PC-9 (cell line): ENCODE measurements at regions not wholly inside any gene's neighbourhood (a gene's known extent, or its start where the extent isn't known, plus 50 kb on each side); places are given as distances from the start of the nearest gene placed in this dataset.

ENCODE experiments used
- BruUV-seq: library from RNA; stranded (reverse); fragments of 400-500 nt; replicated peaks from 2 replicates; lab custom pipeline; 2021; lab: Mats Ljungman, UMichigan
- CTCF ChIA-PET: fragments of 300-600 bp; sonication (Branson Sonifier 250); formaldehyde crosslinking; loops from one replicate; lab custom pipeline; 2022; ENCODE audit warnings: antibody characterized with exemption; lab: Charles Lee
- POLR2A ChIA-PET: fragments of 300-600 bp; sonication (Branson Sonifier 250); formaldehyde crosslinking; loops from one replicate; lab custom pipeline; 2022; ENCODE audit warnings: antibody characterized with exemption; ENCODE audit not compliant: unreplicated experiment; lab: Charles Lee
- DNase-seq, 2 experiments: peaks; one replicate each; pipeline versions ENCODE4 v3.0.0 to v3.0.0-alpha.2; 2015 to 2022; ENCODE audit warnings: mixed read lengths in 1 of 2
- H2AFZ ChIP-seq: fragments of 200-600 bp; sonication (generic); 2 replicates; pipeline ENCODE4 v1.8.1; 2017; ENCODE audit warnings: antibody characterized with exemption
- H3F3A ChIP-seq: fragments of 200-600 bp; sonication (generic); 2 replicates; pipeline ENCODE4 v1.8.1; 2017; ENCODE audit warnings: antibody characterized with exemption, mild to moderate bottlenecking, low read depth; ENCODE audit not compliant: insufficient read depth
- H3K27ac ChIP-seq: fragments of 200-600 bp; sonication (generic); 2 replicates; pipeline ENCODE4 v1.6.1; 2016; ENCODE audit warnings: mixed run types
- H3K27me3 ChIP-seq: fragments of 200-600 bp; sonication (generic); 2 replicates; pipeline ENCODE4 v1.6.1; 2016; ENCODE audit warnings: low read depth, mixed run types; ENCODE audit not compliant: insufficient read depth
- H3K36me3 ChIP-seq: fragments of 200-600 bp; sonication (generic); 2 replicates; pipeline ENCODE4 v1.6.1; 2016; ENCODE audit warnings: low read depth, mixed run types
- H3K4me1 ChIP-seq: fragments of 200-600 bp; sonication (generic); replicated peaks from 2 replicates; pipeline ENCODE4 v1.6.1; 2016; ENCODE audit warnings: mixed run types; ENCODE audit not compliant: insufficient read depth
- H3K4me2 ChIP-seq: fragments of 200-600 bp; sonication (generic); 2 replicates; pipeline ENCODE4 v1.6.1; 2017; ENCODE audit warnings: mixed run types
- H3K4me3 ChIP-seq: fragments of 200-600 bp; sonication (generic); 2 replicates; pipeline ENCODE4 v1.6.1; 2016; ENCODE audit warnings: mixed run types
- H3K79me2 ChIP-seq: fragments of 200-600 bp; sonication (generic); 2 replicates; pipeline ENCODE4 v1.6.1; 2017; ENCODE audit warnings: low read depth, mixed run types
- H3K9me2 ChIP-seq: fragments of 200-600 bp; sonication (generic); 2 replicates; pipeline ENCODE4 v1.8.1; 2017; ENCODE audit warnings: mild to moderate bottlenecking; ENCODE audit not compliant: insufficient read depth
- H3K9me3 ChIP-seq: fragments of 200-600 bp; sonication (generic); 2 replicates; pipeline ENCODE4 v1.8.1; 2016; ENCODE audit warnings: low read depth; ENCODE audit not compliant: insufficient read depth
- H4K20me1 ChIP-seq: fragments of 200-600 bp; sonication (generic); 2 replicates; pipeline ENCODE4 v1.8.1; 2017; ENCODE audit not compliant: insufficient read depth
- EZH2 ChIP-seq: fragments of 200-600 bp; sonication (generic); IDR thresholded peaks from 2 replicates; pipeline ENCODE4 v1.8.0; 2017; ENCODE audit warnings: antibody characterized with exemption, low read depth
- intact Hi-C: fragments of 100-400 bp; cut with micrococcal nuclease; formaldehyde crosslinking; loops from one replicate; pipeline ENCODE4 v1.10.0; 2022; ENCODE audit not compliant: unreplicated experiment
- TF ChIP-seq, protein P1 (sequence below): fragments of 200-600 bp; sonication (generic); conservative IDR thresholded peaks from 2 replicates; pipeline ENCODE4 v1.6.1; 2017; ENCODE audit warnings: mixed run types, antibody characterized with exemption, mild to moderate bottlenecking, moderate library complexity

GRCh38 chr12:105554856-105555255, 224.4 kb downstream of the C12orf75 start:
- Histone ChIP-seq H3K36me3 (no peaks in the 10 kb centered on the region), H3K9me3 (0 out of 2 replicates have a peak, but pooled peaks cover 11% of the 10 kb centered on the region), H3F3A (no peaks in the 10 kb centered on the region), H3K4me1 (no peaks in the 10 kb centered on the region), H3K27ac (no peak overlapping the region), H4K20me1 (no peaks in the 10 kb centered on the region), H3K4me2 (no peak overlapping the region), H3K79me2 (no peaks in the 10 kb centered on the region), H3K9me2 (no peaks in the 10 kb centered on the region), H3K4me3 (no peak overlapping the region), H3K27me3 (no peaks in the 10 kb centered on the region), H2AFZ (no peak overlapping the region)
- ChIA-PET CTCF (no interaction called here), POLR2A (interaction anchor here (0.8 kb wide), 1 partner anchor 26 kb away, joined by 6 read pairs; no protein-coding TSS in a partner anchor)
- DNase-seq: no peak
- TF ChIP-seq EZH2: no peak
- TF ChIP-seq, protein P1, sequence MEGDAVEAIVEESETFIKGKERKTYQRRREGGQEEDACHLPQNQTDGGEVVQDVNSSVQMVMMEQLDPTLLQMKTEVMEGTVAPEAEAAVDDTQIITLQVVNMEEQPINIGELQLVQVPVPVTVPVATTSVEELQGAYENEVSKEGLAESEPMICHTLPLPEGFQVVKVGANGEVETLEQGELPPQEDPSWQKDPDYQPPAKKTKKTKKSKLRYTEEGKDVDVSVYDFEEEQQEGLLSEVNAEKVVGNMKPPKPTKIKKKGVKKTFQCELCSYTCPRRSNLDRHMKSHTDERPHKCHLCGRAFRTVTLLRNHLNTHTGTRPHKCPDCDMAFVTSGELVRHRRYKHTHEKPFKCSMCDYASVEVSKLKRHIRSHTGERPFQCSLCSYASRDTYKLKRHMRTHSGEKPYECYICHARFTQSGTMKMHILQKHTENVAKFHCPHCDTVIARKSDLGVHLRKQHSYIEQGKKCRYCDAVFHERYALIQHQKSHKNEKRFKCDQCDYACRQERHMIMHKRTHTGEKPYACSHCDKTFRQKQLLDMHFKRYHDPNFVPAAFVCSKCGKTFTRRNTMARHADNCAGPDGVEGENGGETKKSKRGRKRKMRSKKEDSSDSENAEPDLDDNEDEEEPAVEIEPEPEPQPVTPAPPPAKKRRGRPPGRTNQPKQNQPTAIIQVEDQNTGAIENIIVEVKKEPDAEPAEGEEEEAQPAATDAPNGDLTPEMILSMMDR: no peak
- BruUV-seq: no TSS peak
- intact Hi-C loops: no loop called here

- Histone ChIP-seq H3K36me3 (no peaks in the 10 kb centered on the region), H3F3A (no peaks in the 10 kb centered on the region), H4K20me1 (no peaks in the 10 kb centered on the region), H2AFZ (no peak overlapping the region), H3K4me2 (no peak overlapping the region), H3K4me1 (no peaks in the 10 kb centered on the region), H3K9me2 (no peaks in the 10 kb centered on the region), H3K9me3 (0 out of 2 replicates have a peak, but pooled peaks cover 11% of the 10 kb centered on the region), H3K4me3 (no peak overlapping the region), H3K27ac (no peak overlapping the region), H3K79me2 (no peaks in the 10 kb centered on the region), H3K27me3 (no peaks in the 10 kb centered on the region)
- no peak for DNase-seq
- ChIA-PET POLR2A (interaction anchor here (0.8 kb wide), 1 partner anchor 25 kb away, joined by 6 read pairs; no protein-coding TSS in a partner anchor), CTCF (interaction anchor here (0.7 kb wide), 1 partner anchor 9 kb away, joined by 9 read pairs; no protein-coding TSS in a partner anchor)
- intact Hi-C loops: no loop called here
- TF ChIP-seq EZH2: no peak
- TF ChIP-seq, protein P1: no peak
- no TSS peak for BruUV-seq
Observed at GRCh38 chr12:105555556-105556295, 225.2 kb downstream of the C12orf75 start.

GRCh38 chr12:105559310-105559709, 228.8 kb downstream of the C12orf75 start:
- H3K4me2 ChIP-seq: no peak overlapping the region
- H3K36me3 ChIP-seq: no peaks in the 10 kb centered on the region
- no peak overlapping the region for H3K4me3 ChIP-seq
- H3K9me3 ChIP-seq: no peaks in the 10 kb centered on the region
- no peak overlapping the region for H2AFZ ChIP-seq
- H3K9me2 ChIP-seq: no peaks in the 10 kb centered on the region
- H3K27me3 ChIP-seq: no peaks in the 10 kb centered on the region
- no peak for TF ChIP-seq EZH2
- TF ChIP-seq, protein P1: no peak
- H3F3A ChIP-seq: peaks cover 9% of the 10 kb centered on the region
- H4K20me1 ChIP-seq: no peaks in the 10 kb centered on the region
- H3K79me2 ChIP-seq: no peaks in the 10 kb centered on the region
- CTCF ChIA-PET: no interaction called here
- H3K4me1 ChIP-seq: peaks cover 26% of the 10 kb centered on the region
- BruUV-seq: no TSS peak
- intact Hi-C loops: no loop called here
- DNase-seq: no peak
- POLR2A ChIA-PET: no interaction called here
- no peak overlapping the region for H3K27ac ChIP-seq
